ENCODE measurements at regions not wholly inside any gene's neighbourhood (a gene's known extent, or its start where the extent isn't known, plus 50 kb on each side); places are given as distances from the start of the nearest gene placed in this dataset.

GRCh38 chr5:109571785-109572184, 117.9 kb upstream of the MAN2A1 start:
- no peaks in the 10 kb centered on the region for H3K9me2 ChIP-seq (replicated peaks; ENCODE audit: control insufficient read depth, low read length)
- no peaks in the 10 kb centered on the region for H3K4me1 ChIP-seq (ENCODE audit: control insufficient read depth, low read length)
- no peaks in the 10 kb centered on the region for H3K27me3 ChIP-seq (ENCODE audit: control insufficient read depth, low read length)
- H3K4me2 ChIP-seq (ENCODE audit: low read length) = no peak overlapping the region
- no peaks in the 10 kb centered on the region for H4K20me1 ChIP-seq (ENCODE audit: control insufficient read depth, insufficient read depth, low read depth, low read length)
- no peak overlapping the region for H3K27ac ChIP-seq (ENCODE audit: low read depth, low read length)
- no peaks in the 10 kb centered on the region for H3K36me3 ChIP-seq (ENCODE audit: control insufficient read depth, low read length)
- H3K4me3 ChIP-seq (ENCODE audit: low read length) = no peak overlapping the region
- no peaks in the 10 kb centered on the region for H3K9me3 ChIP-seq (ENCODE audit: control insufficient read depth, insufficient read depth, low read length)
- no peaks in the 10 kb centered on the region for H3F3A ChIP-seq (ENCODE audit: control insufficient read depth, insufficient read depth)
- H3K79me2 ChIP-seq (ENCODE audit: control insufficient read depth, low read length) = no peaks in the 10 kb centered on the region
- TF ChIP-seq EZH2phosphoT487 (IDR thresholded peaks at IDR 0.05; ENCODE audit: borderline replicate concordance, low read length) (no peak), CTCF (IDR thresholded peaks at IDR 0.05; ENCODE audit: low read depth, low read length, poor library complexity, severe bottlenecking) (no peak)

GRCh38 chr5:109570362-109570874, 119.3 kb upstream of the MAN2A1 start:
- no peaks in the 10 kb centered on the region for H3K36me3 ChIP-seq (ENCODE audit: control insufficient read depth, low read length)
- no peak overlapping the region for H3K4me2 ChIP-seq (ENCODE audit: low read length)
- H3K9me3 ChIP-seq (ENCODE audit: control insufficient read depth, insufficient read depth, low read length) = no peaks in the 10 kb centered on the region
- no peaks in the 10 kb centered on the region for H3F3A ChIP-seq (ENCODE audit: control insufficient read depth, insufficient read depth)
- TF ChIP-seq EZH2phosphoT487 (IDR thresholded peaks at IDR 0.05; ENCODE audit: borderline replicate concordance, low read length) (no peak), CTCF (IDR thresholded peaks at IDR 0.05; ENCODE audit: low read depth, low read length, poor library complexity, severe bottlenecking) (no peak)
- no peaks in the 10 kb centered on the region for H3K9me2 ChIP-seq (replicated peaks; ENCODE audit: control insufficient read depth, low read length)
- H3K4me3 ChIP-seq (ENCODE audit: low read length) = no peak overlapping the region
- H3K27me3 ChIP-seq (ENCODE audit: control insufficient read depth, low read length) = no peaks in the 10 kb centered on the region
- no peaks in the 10 kb centered on the region for H3K4me1 ChIP-seq (ENCODE audit: control insufficient read depth, low read length)
- no peaks in the 10 kb centered on the region for H3K79me2 ChIP-seq (ENCODE audit: control insufficient read depth, low read length)
- H3K27ac ChIP-seq (ENCODE audit: low read depth, low read length) = no peak overlapping the region
- no peaks in the 10 kb centered on the region for H4K20me1 ChIP-seq (ENCODE audit: control insufficient read depth, insufficient read depth, low read depth, low read length)

GRCh38 chr5:109567374-109568044, 122.2 kb upstream of the MAN2A1 start:
- Histone ChIP-seq H3F3A (ENCODE audit: control insufficient read depth, insufficient read depth) (no peaks in the 10 kb centered on the region), H3K9me3 (ENCODE audit: control insufficient read depth, insufficient read depth, low read length) (no peaks in the 10 kb centered on the region), H3K79me2 (ENCODE audit: control insufficient read depth, low read length) (no peaks in the 10 kb centered on the region), H4K20me1 (ENCODE audit: control insufficient read depth, insufficient read depth, low read depth, low read length) (no peaks in the 10 kb centered on the region), H3K9me2 (replicated peaks; ENCODE audit: control insufficient read depth, low read length) (no peaks in the 10 kb centered on the region), H3K27ac (ENCODE audit: low read depth, low read length) (no peak overlapping the region), H3K36me3 (ENCODE audit: control insufficient read depth, low read length) (no peaks in the 10 kb centered on the region), H3K4me1 (ENCODE audit: control insufficient read depth, low read length) (no peaks in the 10 kb centered on the region), H3K4me2 (ENCODE audit: low read length) (no peak overlapping the region), H3K27me3 (ENCODE audit: control insufficient read depth, low read length) (no peaks in the 10 kb centered on the region), H3K4me3 (ENCODE audit: low read length) (no peak overlapping the region)
- TF ChIP-seq CTCF (IDR thresholded peaks at IDR 0.05; ENCODE audit: low read depth, low read length, poor library complexity, severe bottlenecking) = no peak
- no peak for TF ChIP-seq EZH2phosphoT487 (IDR thresholded peaks at IDR 0.05; ENCODE audit: borderline replicate concordance, low read length)

Measured in DOHH2 (cell line).